HG02588 (cell line): ENCODE measurements at regions not wholly inside any gene's neighbourhood (a gene's known extent, or its start where the extent isn't known, plus 50 kb on each side); places are given as distances from the start of the nearest gene placed in this dataset.
"Not testable (repeated sequence)": the region's sequence is repeated elsewhere in the genome, so short reads cannot be mapped to it uniquely, and the experiment has no call there.

Experiments
- ATAC-seq: cut with Tn5 transposase; IDR thresholded peaks from one replicate; pipeline ENCODE4 v1.9.1; 2021; ENCODE audit warnings: mild to moderate bottlenecking, moderate library complexity; ENCODE audit not compliant: unreplicated experiment

GRCh38 chr4:38461342-38461741, 202.7 kb upstream of the KLF3 start:
- ATAC-seq = no peak

DNA sequence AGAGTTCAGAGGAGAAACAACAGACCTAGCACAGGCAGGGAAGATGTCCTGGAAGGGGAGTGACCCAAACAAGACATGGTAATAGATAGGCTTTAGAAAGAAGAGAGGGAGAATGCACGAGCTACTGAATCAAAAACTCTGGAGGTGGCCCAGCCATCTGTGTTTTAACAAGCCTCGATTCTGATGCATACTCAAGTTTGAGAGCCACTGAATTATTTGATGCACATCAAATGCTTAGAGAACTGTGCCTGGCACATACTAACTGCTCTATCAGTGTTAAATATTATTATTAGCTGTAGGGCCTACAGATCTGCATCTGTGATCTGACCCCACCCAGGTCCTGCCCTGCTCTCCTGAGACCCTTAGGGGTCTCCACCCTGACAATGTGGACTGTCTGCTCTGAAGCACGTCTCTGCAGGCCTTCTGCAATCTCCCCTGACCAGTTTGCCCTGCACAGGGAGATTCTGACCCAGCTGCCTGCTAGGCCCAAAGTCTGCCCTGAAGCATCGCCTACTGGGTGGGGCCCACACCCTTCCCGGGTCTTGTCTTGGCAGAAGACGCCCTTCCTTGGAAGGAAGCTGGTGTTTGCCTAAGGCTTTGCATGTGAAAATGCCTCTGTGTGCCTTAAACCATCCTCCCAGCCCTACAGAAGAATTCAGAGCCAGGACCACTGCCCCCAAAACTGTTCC, 201.5 kb upstream of the KLF3 start:
- ATAC-seq = no peak

DNA sequence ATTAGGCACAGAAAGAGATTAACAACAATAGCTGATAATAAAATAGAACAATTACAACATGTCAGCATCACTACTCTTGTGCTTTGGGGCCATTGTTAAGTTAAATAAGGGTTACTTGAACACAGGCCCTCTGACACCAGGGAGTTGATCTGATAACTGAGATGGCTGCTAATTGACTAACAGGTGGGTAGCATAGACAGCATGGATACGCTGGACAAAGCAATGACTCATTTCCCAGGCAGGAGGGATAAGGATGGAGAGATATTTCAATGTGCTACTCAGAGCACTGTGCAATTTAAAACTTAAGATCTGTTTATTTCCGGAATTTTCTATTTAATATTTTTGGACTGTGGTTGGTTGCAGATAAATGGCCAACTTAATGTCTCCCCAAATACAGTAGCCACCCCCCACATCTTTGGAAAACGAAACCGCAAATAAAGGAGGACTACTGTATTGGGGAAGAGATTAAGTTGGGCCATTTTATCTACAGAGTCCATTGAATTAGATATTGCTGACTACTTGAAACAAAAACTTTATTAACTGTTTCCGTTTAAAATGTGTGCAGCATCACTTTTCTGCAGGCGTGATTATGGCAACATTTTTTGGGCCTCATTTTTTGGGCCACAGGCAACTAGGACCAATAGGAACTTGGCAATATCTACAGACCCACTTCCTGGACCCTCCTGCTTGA, 200.6 kb upstream of the KLF3 start:
- ATAC-seq = no peak

- ATAC-seq = no peak
Observed at GRCh38 chr4:38464328-38464727, 199.7 kb upstream of the KLF3 start.

DNA sequence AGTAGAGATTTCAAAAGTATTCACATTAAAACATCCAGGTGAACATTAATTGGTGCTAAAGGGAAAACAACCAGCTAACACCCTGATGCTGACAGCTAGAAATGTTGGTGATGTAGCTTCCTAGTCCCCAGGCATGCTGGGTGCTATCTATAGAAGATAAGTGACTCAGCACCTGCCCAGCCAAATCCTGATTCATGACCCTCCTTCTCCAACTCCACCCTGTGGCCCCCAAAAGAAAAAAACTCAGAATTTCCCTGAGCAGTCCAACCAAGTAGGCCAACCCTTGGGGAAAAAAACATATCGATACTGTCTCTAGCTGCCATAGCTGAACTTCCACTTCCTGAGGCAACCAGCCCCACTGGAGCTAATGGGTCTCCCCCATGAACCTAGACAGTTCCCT, 197.6 kb upstream of the KLF3 start:
- ATAC-seq = no peak

DNA sequence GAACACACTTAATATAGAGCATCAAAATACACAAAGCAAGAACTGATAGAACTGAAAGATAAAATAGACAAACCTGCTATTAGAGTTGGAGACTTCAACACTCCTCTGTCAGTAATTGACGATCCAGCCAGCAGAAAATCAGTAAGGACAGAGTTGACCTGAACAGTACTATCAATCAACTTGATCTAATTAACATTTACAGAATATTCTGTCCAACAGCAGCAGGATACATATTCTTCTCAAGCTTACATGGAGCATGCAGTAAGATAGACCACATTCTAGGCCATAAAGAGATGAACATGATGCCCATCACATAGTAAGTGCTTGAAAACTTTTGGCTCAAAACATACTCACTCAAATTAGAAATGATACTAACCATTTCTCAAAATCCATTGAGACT, 196.7 kb upstream of the KLF3 start:
- ATAC-seq = no peak

DNA sequence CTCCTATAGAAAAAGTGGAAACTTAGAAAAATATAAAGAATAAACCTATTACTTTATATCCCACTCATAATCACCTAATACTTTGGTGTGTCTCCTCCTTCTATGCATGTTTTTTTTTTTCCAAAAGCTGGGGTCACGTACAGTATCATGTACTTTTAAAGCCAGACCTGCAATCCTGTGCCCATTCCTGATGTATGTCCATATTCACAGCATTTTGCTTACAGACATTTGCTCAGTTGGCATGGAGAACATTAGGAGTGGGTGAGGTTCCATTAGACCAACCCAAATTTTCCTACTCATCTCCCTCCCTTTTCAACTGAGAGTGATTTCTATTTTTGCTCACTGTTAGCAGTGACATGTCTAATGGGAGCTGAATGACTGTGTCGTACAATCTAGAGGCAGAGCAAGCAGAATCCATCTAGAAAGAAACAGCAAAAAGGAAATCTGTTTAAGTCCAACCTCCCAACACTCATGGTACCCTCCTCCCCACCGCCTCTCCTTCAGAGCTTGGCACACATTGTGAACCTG, 195.6 kb upstream of the KLF3 start:
- ATAC-seq = no peak

GRCh38 chr4:38469410-38469809, 194.6 kb upstream of the KLF3 start:
- no peak for ATAC-seq

GRCh38 chr4:38470735-38471262, 193.2 kb upstream of the KLF3 start:
- ATAC-seq = no peak

DNA sequence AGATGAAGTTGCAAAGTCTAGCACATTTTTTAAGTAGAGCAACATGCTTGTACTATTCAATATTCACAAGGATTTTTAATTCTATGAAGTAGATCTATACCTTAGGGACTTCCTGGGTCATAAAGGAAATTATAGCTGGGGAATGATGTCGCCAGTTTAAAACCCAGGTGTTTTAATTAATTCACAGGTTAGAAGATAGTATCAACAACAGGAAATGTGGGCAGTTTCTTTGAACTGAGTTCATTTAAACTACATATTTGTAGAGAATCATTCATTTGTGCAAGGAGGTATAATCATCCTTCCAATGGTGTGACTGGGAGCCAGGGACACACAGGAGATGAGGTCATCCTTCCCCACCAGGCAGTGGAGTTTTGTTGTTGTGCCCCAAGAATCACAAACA, 181.3 kb upstream of the KLF3 start:
- ATAC-seq = no peak

- ATAC-seq = not testable (repeated sequence)
Observed at GRCh38 chr4:38483628-38484027, 180.4 kb upstream of the KLF3 start.

- no peak for ATAC-seq
Observed at GRCh38 chr4:38489011-38489861, 174.8 kb upstream of the KLF3 start.

DNA sequence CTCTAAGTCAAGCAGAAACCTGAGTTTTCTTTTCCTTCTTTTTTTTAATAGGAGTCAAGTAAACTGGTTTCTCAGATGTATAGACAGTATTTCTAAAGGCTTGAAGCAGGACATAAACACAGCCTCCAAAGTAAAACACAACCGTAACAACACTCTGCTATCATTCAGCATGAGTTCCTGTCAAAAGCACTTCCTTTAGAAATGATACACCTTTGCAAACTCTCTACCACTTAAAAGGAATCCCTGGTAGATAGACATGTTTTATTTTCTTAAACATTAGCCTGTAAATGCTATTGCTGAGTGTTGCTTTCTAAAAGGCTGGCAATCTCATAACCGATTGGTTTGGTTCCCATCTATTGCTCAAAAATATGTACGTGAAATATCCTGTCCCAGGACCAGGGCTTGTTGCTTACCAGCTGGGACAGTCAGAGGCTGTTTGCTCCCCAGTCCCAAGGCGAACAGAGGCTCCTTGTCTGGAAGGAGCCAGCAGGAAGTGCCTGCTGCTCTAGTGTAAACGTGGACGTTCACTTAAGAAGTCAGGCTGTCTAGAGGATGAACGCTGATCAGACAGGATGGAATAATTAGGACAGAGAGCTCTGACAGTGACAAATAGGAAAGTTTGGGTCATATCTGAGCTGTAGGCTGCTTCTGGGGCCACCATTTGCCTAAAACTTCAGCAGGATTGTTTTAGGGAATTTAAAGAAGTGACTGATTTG, 173.9 kb upstream of the KLF3 start:
- no peak for ATAC-seq

GRCh38 chr4:38490753-38491446, 173.1 kb upstream of the KLF3 start:
- ATAC-seq = no peak

- ATAC-seq = no peak
Observed at GRCh38 chr4:38491854-38492478, 172.0 kb upstream of the KLF3 start.

GRCh38 chr4:38493066-38493465, 170.9 kb upstream of the KLF3 start:
- no peak for ATAC-seq

DNA sequence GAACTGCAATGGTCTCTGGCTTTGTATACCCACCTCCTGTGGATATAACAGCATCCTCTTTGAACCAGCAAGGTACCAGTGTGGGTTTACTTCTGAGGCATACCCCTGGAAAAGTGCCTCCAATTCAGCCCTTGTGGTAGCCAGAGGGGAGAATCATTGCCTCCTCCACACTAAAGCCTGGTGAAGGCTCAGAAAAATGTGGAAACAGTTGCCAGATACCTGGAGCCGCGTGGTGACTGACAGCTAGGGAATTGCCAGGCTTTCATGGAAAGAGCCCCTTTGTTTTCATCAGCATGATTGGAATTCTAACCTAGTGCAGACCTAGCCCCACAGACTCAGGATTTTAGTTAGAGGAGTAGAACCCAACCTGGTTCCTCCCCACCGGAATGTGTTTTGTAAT, 168.6 kb upstream of the KLF3 start:
- no peak for ATAC-seq

DNA sequence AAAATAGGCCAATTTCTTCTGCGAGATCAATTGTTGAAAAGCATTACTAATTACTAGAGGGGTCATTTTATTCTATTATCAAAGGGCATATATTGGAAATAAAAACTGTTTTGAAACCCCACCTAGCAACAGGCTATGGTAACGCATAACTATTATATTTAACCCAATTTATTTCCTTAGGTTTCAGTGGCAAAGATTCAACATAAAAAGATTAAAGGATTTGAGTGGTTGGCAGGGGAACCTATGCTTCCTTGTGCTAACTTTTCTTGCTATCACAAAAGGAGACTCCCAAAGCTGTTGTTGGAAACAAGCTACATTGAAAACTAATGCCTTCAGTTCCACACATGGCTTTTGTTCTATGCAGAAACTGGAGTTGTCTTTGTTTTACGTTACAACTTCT, 166.9 kb upstream of the KLF3 start:
- ATAC-seq = no peak

DNA sequence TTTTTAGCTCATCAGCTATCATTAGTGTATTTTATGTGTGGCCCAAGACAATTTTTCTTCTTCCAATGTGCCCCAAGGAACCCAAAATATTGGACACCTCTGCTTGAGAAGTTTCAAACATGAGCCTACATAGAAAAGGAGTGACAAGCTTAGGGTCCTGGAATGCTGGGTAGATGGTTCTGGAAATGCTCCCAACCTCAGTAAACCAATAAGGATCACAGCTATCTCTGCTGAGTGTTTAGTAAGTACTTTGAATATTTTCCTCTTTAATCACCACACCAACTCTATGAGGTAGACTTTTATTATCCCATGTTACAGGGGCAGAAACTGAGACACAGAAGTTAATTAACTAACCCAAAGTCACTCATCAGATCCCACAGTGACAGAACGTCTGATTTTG, 164.9 kb upstream of the KLF3 start:
- no peak for ATAC-seq

DNA sequence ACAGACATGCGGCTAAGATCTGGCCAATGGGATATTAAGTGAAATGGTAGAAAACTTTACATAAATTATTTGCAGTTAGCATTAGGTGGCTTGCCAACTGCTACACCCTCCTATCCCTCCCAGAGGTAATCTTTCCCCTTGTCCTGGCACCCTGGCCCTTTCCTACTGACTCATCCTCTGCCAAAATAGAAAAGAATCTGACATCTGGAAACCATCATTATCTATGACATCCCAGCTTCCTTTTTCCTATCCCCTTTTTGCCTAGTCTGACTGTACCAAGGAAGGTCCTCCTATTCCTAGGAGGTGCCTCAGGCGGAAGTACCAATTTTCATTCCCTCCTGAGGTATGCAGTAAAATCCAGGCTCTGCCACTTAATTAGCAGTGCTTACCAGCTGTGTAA, 163.6 kb upstream of the KLF3 start:
- no peak for ATAC-seq
